NOMO-1 treated with DMSO at 0.1 percent for 48 hours (cell line): ENCODE measurements at regions not wholly inside any gene's neighbourhood (a gene's known extent, or its start where the extent isn't known, plus 50 kb on each side); places are given as distances from the start of the nearest gene placed in this dataset.
"Not testable (repeated sequence)": the region's sequence is repeated elsewhere in the genome, so short reads cannot be mapped to it uniquely, and the experiment has no call there.

Experiments
- DNase-seq: peaks from one replicate; lab custom pipeline; 2025; ENCODE audit not compliant: unreplicated experiment; lab: John Stamatoyannopoulos, UW

- not testable (repeated sequence) for DNase-seq
Observed at GRCh38 chr22:16660989-16661388, 68.4 kb upstream of the CCT8L2 start.

GRCh38 chr22:16660570-16660969 lies 68.0 kb upstream of the CCT8L2 start:
- DNase-seq, result not testable (repeated sequence)

- not testable (repeated sequence) for DNase-seq
Observed at GRCh38 chr22:16659273-16659834, 66.7 kb upstream of the CCT8L2 start.

- DNase-seq, result no peak
Observed at GRCh38 chr22:16658068-16658467, 65.5 kb upstream of the CCT8L2 start.

GRCh38 chr22:16654882-16655281 lies 62.3 kb upstream of the CCT8L2 start:
- DNase-seq, result no peak

GRCh38 chr22:16654336-16654735 lies 61.7 kb upstream of the CCT8L2 start:
- DNase-seq, result not testable (repeated sequence)

GRCh38 chr22:16653222-16653621 lies 60.6 kb upstream of the CCT8L2 start:
- not testable (repeated sequence) for DNase-seq

GRCh38 chr22:16651217-16651616 lies 58.6 kb upstream of the CCT8L2 start:
- DNase-seq, result no peak
